NB4 (cell line): ENCODE measurements at regions not wholly inside any gene's neighbourhood (a gene's known extent, or its start where the extent isn't known, plus 50 kb on each side); places are given as distances from the start of the nearest gene placed in this dataset.

Source experiments
- DNase-seq: peaks from one replicate; pipeline ENCODE4 v3.0.0; 2010; ENCODE audit warnings: low read depth
- H3K4me3 ChIP-seq: one replicate; pipeline ENCODE4 v1.5.1; 2011; ENCODE audit warnings: mild to moderate bottlenecking, low read depth, low read length, moderate library complexity
- CTCF ChIP-seq: IDR thresholded peaks from one replicate; pipeline ENCODE4 v1.5.1; 2012; ENCODE audit warnings: low read depth, low read length
- MYC ChIP-seq: IDR thresholded peaks from 2 replicates; pipeline ENCODE4 v1.6.1; 2011; ENCODE audit warnings: low read depth, low read length
- POLR2A ChIP-seq: IDR thresholded peaks from 2 replicates; pipeline ENCODE4 v1.6.1; 2011; ENCODE audit warnings: mild to moderate bottlenecking; ENCODE audit not compliant: insufficient read length; ENCODE audit errors: extremely low read depth
- TF ChIP-seq, protein P1 (sequence below): IDR thresholded peaks from 2 replicates; pipeline ENCODE4 v1.6.1; 2011; ENCODE audit warnings: low read depth, low read length

- no peak overlapping the region for H3K4me3 ChIP-seq
- TF ChIP-seq CTCF (no peak), POLR2A (no peak), MYC (no peak)
- TF ChIP-seq, protein P1, sequence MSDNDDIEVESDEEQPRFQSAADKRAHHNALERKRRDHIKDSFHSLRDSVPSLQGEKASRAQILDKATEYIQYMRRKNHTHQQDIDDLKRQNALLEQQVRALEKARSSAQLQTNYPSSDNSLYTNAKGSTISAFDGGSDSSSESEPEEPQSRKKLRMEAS: no peak
- DNase-seq: no peak
Measured at GRCh38 chr9:91043811-91044175, 242.2 kb downstream of the SYK start.

DNA sequence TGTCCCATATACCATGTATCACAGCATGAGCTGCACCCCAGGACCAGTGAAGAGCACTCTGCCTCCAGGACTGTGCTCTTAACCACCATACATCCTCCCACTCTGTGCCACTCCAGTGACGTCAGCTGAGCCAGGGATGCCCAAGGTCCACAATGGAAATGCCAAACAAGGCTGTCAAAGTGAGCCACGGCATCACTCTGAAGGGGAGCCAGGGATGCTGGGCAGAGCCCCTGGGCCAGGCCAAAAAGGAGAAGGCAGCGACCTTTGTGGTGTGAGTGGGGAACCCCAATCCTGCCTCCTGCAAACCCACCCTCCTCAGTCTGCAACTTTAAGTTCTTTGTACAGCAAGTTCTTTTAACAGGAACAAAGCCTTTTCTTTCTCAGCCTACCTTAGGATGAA lies 242.7 kb downstream of the SYK start:
- DNase-seq: no peak
- TF ChIP-seq POLR2A: no peak
- TF ChIP-seq, protein P1: no peak
- TF ChIP-seq MYC: no peak
- no peak for TF ChIP-seq CTCF
- H3K4me3 ChIP-seq: no peak overlapping the region

- H3K4me3 ChIP-seq: no peak overlapping the region
- no peak for DNase-seq
- TF ChIP-seq CTCF: no peak
- no peak for TF ChIP-seq POLR2A
Measured at GRCh38 chr9:91045041-91045440, 243.4 kb downstream of the SYK start.

- H3K4me3 ChIP-seq: no peak overlapping the region
- no peak for DNase-seq
- TF ChIP-seq, protein P1: no peak
- TF ChIP-seq CTCF (no peak), MYC (no peak), POLR2A (no peak)
Measured at GRCh38 chr9:91047529-91047928, 245.9 kb downstream of the SYK start.

DNA sequence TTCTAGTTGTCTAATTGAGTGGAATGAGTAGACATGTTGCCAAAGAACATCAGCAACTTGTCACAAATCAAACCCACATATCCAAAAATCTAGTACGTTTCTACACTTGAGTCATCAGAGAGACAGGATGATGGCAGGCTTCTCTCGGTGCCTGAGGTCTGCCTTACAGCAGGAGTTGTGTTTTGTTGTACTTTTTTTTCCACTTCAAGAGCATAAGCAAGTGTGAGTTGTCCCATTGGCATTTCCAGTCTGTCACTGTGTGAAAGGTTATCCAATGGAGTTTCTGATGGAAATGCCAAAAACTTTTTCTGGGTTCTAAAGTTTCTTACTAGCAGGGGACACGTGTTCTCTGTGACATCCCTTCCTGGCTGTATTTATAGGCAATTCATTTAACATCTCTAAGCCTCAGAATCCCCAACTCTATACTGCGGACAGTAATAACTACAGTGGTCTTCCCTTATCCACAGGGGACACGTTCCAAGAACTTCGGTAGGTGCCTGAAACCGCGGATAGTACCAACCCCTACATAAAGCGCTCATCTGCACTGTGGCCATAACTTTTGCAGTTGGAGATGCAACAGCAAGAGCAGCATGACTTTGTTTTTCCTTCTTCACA lies 246.5 kb downstream of the SYK start:
- no peak for DNase-seq
- TF ChIP-seq, protein P1: no peak
- TF ChIP-seq POLR2A (no peak), CTCF (no peak), MYC (no peak)
- no peak overlapping the region for H3K4me3 ChIP-seq

DNA sequence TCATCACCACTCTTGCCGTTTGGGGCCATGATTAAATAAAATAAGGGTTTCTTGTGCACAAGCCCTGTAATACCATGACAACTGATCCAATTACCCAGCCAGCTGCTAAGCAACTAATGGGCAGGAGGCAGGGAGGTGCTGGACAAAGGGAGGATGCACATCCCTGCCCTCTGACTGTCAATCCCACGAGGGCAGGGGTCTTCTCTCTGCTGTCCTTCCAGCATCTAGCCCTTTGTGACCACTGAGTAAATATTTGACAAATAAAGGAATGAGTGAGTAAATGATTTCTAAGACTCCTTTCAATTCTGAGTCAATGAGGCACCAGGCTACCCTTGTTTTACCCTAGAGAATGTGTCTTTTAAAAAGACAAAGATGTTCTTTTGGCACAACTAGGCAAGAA lies 247.1 kb downstream of the SYK start:
- TF ChIP-seq, protein P1: no peak
- TF ChIP-seq CTCF (no peak), POLR2A (no peak), MYC (no peak)
- DNase-seq: no peak
- no peak overlapping the region for H3K4me3 ChIP-seq
